OCI-LY7 (cell line): ENCODE measurements at regions not wholly inside any gene's neighbourhood (a gene's known extent, or its start where the extent isn't known, plus 50 kb on each side); places are given as distances from the start of the nearest gene placed in this dataset.

Experiments
- CTCF ChIP-seq: fragments of 200-600 bp; sonication (generic); conservative IDR thresholded peaks from 2 replicates; pipeline ENCODE4 v1.5.1; 2014; ENCODE audit warnings: mild to moderate bottlenecking, antibody characterized with exemption, low read length, moderate library complexity, mixed read lengths
- EZH2phosphoT487 ChIP-seq: fragments of 200-600 bp; sonication (generic); IDR thresholded peaks from 2 replicates; pipeline ENCODE4 v1.6.1; 2018; ENCODE audit warnings: low read depth, borderline replicate concordance, mild to moderate bottlenecking, mixed run types, antibody characterized with exemption, low read length, moderate library complexity, mixed read lengths

- no peak for TF ChIP-seq CTCF
- TF ChIP-seq EZH2phosphoT487, result no peak
Observed at GRCh38 chr5:57716661-57717060, 234.1 kb upstream of the ACTBL2 start.
